GM18505 (cell line): ENCODE measurements at regions not wholly inside any gene's neighbourhood (a gene's known extent, or its start where the extent isn't known, plus 50 kb on each side); places are given as distances from the start of the nearest gene placed in this dataset.

ENCODE experiments used
- ATAC-seq: cut with Tn5 transposase; IDR thresholded peaks from one replicate; pipeline ENCODE4 v1.9.1; 2021; ENCODE audit not compliant: unreplicated experiment
- POLR2A ChIP-seq: IDR thresholded peaks from 4 replicates; pipeline ENCODE4 v1.6.1; 2011; ENCODE audit warnings: borderline replicate concordance; ENCODE audit not compliant: insufficient read depth, insufficient read length; ENCODE audit errors: extremely low read depth

GRCh38 chr18:2380101-2380500, 191.2 kb downstream of the METTL4 start:
- TF ChIP-seq POLR2A, result no peak
- ATAC-seq, result no peak

- TF ChIP-seq POLR2A, result no peak
- no peak for ATAC-seq
Observed at GRCh38 chr18:2381539-2381938, 189.8 kb downstream of the METTL4 start.

- no peak for TF ChIP-seq POLR2A
- ATAC-seq, result no peak
Observed at GRCh38 chr18:2387588-2387987, 183.7 kb downstream of the METTL4 start.

- ATAC-seq, result no peak
- no peak for TF ChIP-seq POLR2A
Observed at GRCh38 chr18:2390158-2390557, 181.1 kb downstream of the METTL4 start.

GRCh38 chr18:2391470-2391869, 179.8 kb downstream of the METTL4 start:
- ATAC-seq, result no peak
- TF ChIP-seq POLR2A, result no peak

GRCh38 chr18:2392446-2392845, 178.9 kb downstream of the METTL4 start:
- TF ChIP-seq POLR2A, result no peak
- no peak for ATAC-seq

- ATAC-seq, result no peak
- TF ChIP-seq POLR2A, result no peak
Observed at GRCh38 chr18:2394684-2395083, 176.6 kb downstream of the METTL4 start.

GRCh38 chr18:2395427-2396161, 175.7 kb downstream of the METTL4 start:
- peak; percentile 55 for ATAC-seq
- TF ChIP-seq POLR2A, result no peak

- ATAC-seq, result peak; percentile 30
Observed at GRCh38 chr18:2396162-2396505, 175.2 kb downstream of the METTL4 start.

GRCh38 chr18:2400701-2401196, 170.6 kb downstream of the METTL4 start:
- TF ChIP-seq POLR2A, result no peak

More at GRCh38 chr18:2396162-2396505, 175.2 kb downstream of the METTL4 start:
- TF ChIP-seq POLR2A, result no peak

GRCh38 chr18:2402084-2402483, 169.2 kb downstream of the METTL4 start:
- ATAC-seq, result no peak
- TF ChIP-seq POLR2A, result no peak

More at GRCh38 chr18:2400701-2401196, 170.6 kb downstream of the METTL4 start:
- ATAC-seq, result no peak

- TF ChIP-seq POLR2A, result no peak
- no peak for ATAC-seq
Observed at GRCh38 chr18:2406544-2406943, 164.8 kb downstream of the METTL4 start.

GRCh38 chr18:2407961-2408360, 163.3 kb downstream of the METTL4 start:
- TF ChIP-seq POLR2A, result no peak
- no peak for ATAC-seq

GRCh38 chr18:2409906-2410305, 161.4 kb downstream of the METTL4 start:
- TF ChIP-seq POLR2A, result no peak
- no peak for ATAC-seq
